Stimulated activated naive CD4-positive, alpha-beta T cell (primary cell): ENCODE measurements at regions not wholly inside any gene's neighbourhood (a gene's known extent, or its start where the extent isn't known, plus 50 kb on each side); places are given as distances from the start of the nearest gene placed in this dataset.
"Not testable (repeated sequence)": the region's sequence is repeated elsewhere in the genome, so short reads cannot be mapped to it uniquely, and the experiment has no call there.

Experiments used
- DNase-seq, 6 experiments: peaks; one replicate each; lab custom pipeline; 2025; lab: John Stamatoyannopoulos, UW

- DNase-seq: no peak
Observed at GRCh38 chr3:36077320-36077719, 303.0 kb upstream of the STAC start.

GRCh38 chr3:36082958-36083357 is 297.3 kb upstream of the STAC start:
- not testable (repeated sequence) for DNase-seq

- DNase-seq: no peak
Observed at GRCh38 chr3:36095238-36095637, 285.1 kb upstream of the STAC start.

- no peak for DNase-seq
Observed at GRCh38 chr3:36097209-36097608, 283.1 kb upstream of the STAC start.

GRCh38 chr3:36114353-36114752 is 266.0 kb upstream of the STAC start:
- no peak for DNase-seq

- no peak for DNase-seq
Observed at GRCh38 chr3:36124118-36124796, 256.0 kb upstream of the STAC start.

GRCh38 chr3:36132214-36132613 is 248.1 kb upstream of the STAC start:
- DNase-seq: no peak

GRCh38 chr3:36135863-36136262 is 244.4 kb upstream of the STAC start:
- DNase-seq: no peak

GRCh38 chr3:36142746-36143145 is 237.6 kb upstream of the STAC start:
- DNase-seq: no peak

- DNase-seq: no peak
Observed at GRCh38 chr3:36146404-36146803, 233.9 kb upstream of the STAC start.

- no peak for DNase-seq
Observed at GRCh38 chr3:36147934-36148558, 232.3 kb upstream of the STAC start.

GRCh38 chr3:36149447-36149865 is 230.8 kb upstream of the STAC start:
- DNase-seq: no peak

GRCh38 chr3:36155515-36155914 is 224.8 kb upstream of the STAC start:
- no peak for DNase-seq

- DNase-seq: no peak
Observed at GRCh38 chr3:36164400-36164799, 215.9 kb upstream of the STAC start.

GRCh38 chr3:36165509-36166290 is 214.6 kb upstream of the STAC start:
- DNase-seq: no peak

GRCh38 chr3:36166477-36166876 is 213.8 kb upstream of the STAC start:
- DNase-seq: no peak

- no peak for DNase-seq
Observed at GRCh38 chr3:36172699-36173098, 207.6 kb upstream of the STAC start.

GRCh38 chr3:36175113-36175812 is 205.0 kb upstream of the STAC start:
- DNase-seq: no peak

- DNase-seq: no peak
Observed at GRCh38 chr3:36175916-36176461, 204.3 kb upstream of the STAC start.

GRCh38 chr3:36178018-36178417 is 202.3 kb upstream of the STAC start:
- no peak for DNase-seq

- no peak for DNase-seq
Observed at GRCh38 chr3:36182024-36182423, 198.3 kb upstream of the STAC start.

- DNase-seq: not testable (repeated sequence)
Observed at GRCh38 chr3:36187197-36187596, 193.1 kb upstream of the STAC start.
